Astrocyte (in vitro differentiated cells and primary cell): ENCODE measurements at regions not wholly inside any gene's neighbourhood (a gene's known extent, or its start where the extent isn't known, plus 50 kb on each side); places are given as distances from the start of the nearest gene placed in this dataset.

Source experiments
- DNase-seq: peaks from one replicate; pipeline ENCODE4 v3.0.0-alpha.2; 2010; ENCODE audit warnings: low read depth
- FAIRE-seq: peaks from 2 replicates; lab custom pipeline; 2011; peaks lifted over from hg19 to GRCh38; lab: Jason Lieb, UNC
- H2AFZ ChIP-seq: 2 replicates; pipeline ENCODE4 v1.6.0; 2012; ENCODE audit warnings: low read depth, low read length, inconsistent platforms
- H3K27ac ChIP-seq: 2 replicates; pipeline ENCODE4 v1.5.1; 2011; ENCODE audit warnings: low read depth, low read length, inconsistent platforms
- H3K27me3 ChIP-seq: 2 replicates; pipeline ENCODE4 v1.6.0; 2011; ENCODE audit warnings: low read length, inconsistent platforms; ENCODE audit not compliant: insufficient read depth
- H3K36me3 ChIP-seq: 2 replicates; pipeline ENCODE4 v1.5.1; 2011; ENCODE audit warnings: low read length, inconsistent platforms; ENCODE audit not compliant: insufficient read depth
- H3K4me1 ChIP-seq: 2 replicates; pipeline ENCODE4 v1.5.1; 2011; ENCODE audit warnings: low read length, inconsistent platforms; ENCODE audit not compliant: insufficient read depth
- H3K4me2 ChIP-seq: 2 replicates; pipeline ENCODE4 v1.6.0; 2012; ENCODE audit warnings: low read length, inconsistent platforms
- H3K4me3 ChIP-seq: 2 replicates; pipeline ENCODE4 v1.5.1; 2011; ENCODE audit warnings: low read depth, mild to moderate bottlenecking, low read length, inconsistent platforms; ENCODE audit not compliant: insufficient read depth
- H3K79me2 ChIP-seq: 2 replicates; pipeline ENCODE4 v1.6.0; 2012; ENCODE audit warnings: mild to moderate bottlenecking, low read length, inconsistent platforms; ENCODE audit not compliant: insufficient read depth
- H3K9ac ChIP-seq: 2 replicates; pipeline ENCODE4 v1.6.0; 2012; ENCODE audit warnings: mild to moderate bottlenecking, low read length, inconsistent platforms
- H3K9me3 ChIP-seq: 2 replicates; pipeline ENCODE4 v1.5.1; 2012; ENCODE audit warnings: low read depth, mild to moderate bottlenecking, low read length, inconsistent platforms; ENCODE audit not compliant: insufficient read depth
- H4K20me1 ChIP-seq: 2 replicates; pipeline ENCODE4 v1.6.0; 2012; ENCODE audit warnings: low read length, inconsistent platforms; ENCODE audit not compliant: insufficient read depth
- H3K27ac Mint-ChIP-seq: one replicate; pipeline ENCODE4 v1.8.0; 2021; ENCODE audit warnings: mild to moderate bottlenecking, mixed read lengths; ENCODE audit not compliant: unreplicated experiment
- H3K27me3 Mint-ChIP-seq: one replicate; pipeline ENCODE4 v1.8.0; 2021; ENCODE audit warnings: low read depth, mixed read lengths; ENCODE audit not compliant: unreplicated experiment
- H3K36me3 Mint-ChIP-seq: one replicate; pipeline ENCODE4 v1.8.0; 2021; ENCODE audit warnings: low read depth, mixed read lengths; ENCODE audit not compliant: unreplicated experiment
- H3K4me1 Mint-ChIP-seq: one replicate; pipeline ENCODE4 v1.8.0; 2021; ENCODE audit warnings: low read depth, mixed read lengths; ENCODE audit not compliant: unreplicated experiment
- H3K4me3 Mint-ChIP-seq: one replicate; pipeline ENCODE4 v1.8.0; 2021; ENCODE audit warnings: mild to moderate bottlenecking, moderate library complexity, mixed read lengths; ENCODE audit not compliant: unreplicated experiment
- H3K9me3 Mint-ChIP-seq: one replicate; pipeline ENCODE4 v1.8.0; 2021; ENCODE audit warnings: mild to moderate bottlenecking, mixed read lengths; ENCODE audit not compliant: unreplicated experiment
- CTCF ChIP-seq: IDR thresholded peaks from 2 replicates; pipeline ENCODE4 v1.5.1; 2011; ENCODE audit warnings: low read depth, mild to moderate bottlenecking, inconsistent platforms, low read length, moderate library complexity; ENCODE audit not compliant: insufficient read depth
- EZH2 ChIP-seq: IDR thresholded peaks from 2 replicates; pipeline ENCODE4 v1.6.1; 2012; ENCODE audit warnings: mild to moderate bottlenecking, low read length, inconsistent platforms; ENCODE audit not compliant: insufficient read depth

GRCh38 chr4:30790998-30791397 is 70.8 kb downstream of the PCDH7 start:
- Histone ChIP-seq H3K27ac (no peak overlapping the region), H2AFZ (no peak overlapping the region), H3K4me1 (no peaks in the 10 kb centered on the region), H3K9ac (no peak overlapping the region), H4K20me1 (no peaks in the 10 kb centered on the region), H3K4me3 (no peak overlapping the region), H3K9me3 (no peaks in the 10 kb centered on the region), H3K36me3 (no peaks in the 10 kb centered on the region), H3K79me2 (no peaks in the 10 kb centered on the region), H3K27me3 (no peaks in the 10 kb centered on the region), H3K4me2 (no peak overlapping the region)
- H3K27me3 Mint-ChIP-seq: no peaks in the 10 kb centered on the region
- H3K9me3 Mint-ChIP-seq: no peaks in the 10 kb centered on the region
- H3K4me3 Mint-ChIP-seq: no peak overlapping the region
- FAIRE-seq: no peak
- TF ChIP-seq CTCF (no peak), EZH2 (no peak)
- no peaks in the 10 kb centered on the region for H3K36me3 Mint-ChIP-seq
- no peak overlapping the region for H3K27ac Mint-ChIP-seq
- no peak for DNase-seq
- H3K4me1 Mint-ChIP-seq: peaks cover 12% of the 10 kb centered on the region

- no peak overlapping the region for H3K27ac ChIP-seq
- H3K9ac ChIP-seq: no peak overlapping the region
- no peaks in the 10 kb centered on the region for H3K27me3 Mint-ChIP-seq
- no peaks in the 10 kb centered on the region for H3K4me1 ChIP-seq
- H3K4me3 ChIP-seq: no peak overlapping the region
- H3K79me2 ChIP-seq: no peaks in the 10 kb centered on the region
- H3K4me2 ChIP-seq: no peak overlapping the region
- no peaks in the 10 kb centered on the region for H3K36me3 ChIP-seq
- TF ChIP-seq EZH2: no peak
- TF ChIP-seq CTCF: no peak
- H3K4me1 Mint-ChIP-seq: peaks cover 12% of the 10 kb centered on the region
- H3K4me3 Mint-ChIP-seq: no peak overlapping the region
- DNase-seq: peak; percentile 50
- H3K27ac Mint-ChIP-seq: no peak overlapping the region
- no peaks in the 10 kb centered on the region for H3K9me3 ChIP-seq
- H3K36me3 Mint-ChIP-seq: no peaks in the 10 kb centered on the region
- no peaks in the 10 kb centered on the region for H3K9me3 Mint-ChIP-seq
- FAIRE-seq: no peak
- no peaks in the 10 kb centered on the region for H4K20me1 ChIP-seq
- H2AFZ ChIP-seq: no peak overlapping the region
- no peaks in the 10 kb centered on the region for H3K27me3 ChIP-seq
Measured at GRCh38 chr4:30792601-30793000, 72.4 kb downstream of the PCDH7 start.

GRCh38 chr4:30801876-30802275 is 81.7 kb downstream of the PCDH7 start:
- TF ChIP-seq EZH2 (no peak), CTCF (no peak)
- H3K9ac ChIP-seq: no peak overlapping the region
- H3K4me2 ChIP-seq: no peak overlapping the region
- Mint-ChIP-seq H3K36me3 (no peaks in the 10 kb centered on the region), H3K4me3 (no peak overlapping the region), H3K9me3 (no peaks in the 10 kb centered on the region), H3K27ac (no peak overlapping the region), H3K4me1 (peaks cover 11% of the 10 kb centered on the region), H3K27me3 (no peaks in the 10 kb centered on the region)
- no peaks in the 10 kb centered on the region for H3K27me3 ChIP-seq
- no peaks in the 10 kb centered on the region for H3K9me3 ChIP-seq
- H3K79me2 ChIP-seq: no peaks in the 10 kb centered on the region
- FAIRE-seq (no peak), DNase-seq (peak; percentile 60)
- H4K20me1 ChIP-seq: no peaks in the 10 kb centered on the region
- peaks cover 7% of the 10 kb centered on the region for H3K4me1 ChIP-seq
- H3K4me3 ChIP-seq: no peak overlapping the region
- H3K36me3 ChIP-seq: no peaks in the 10 kb centered on the region
- H3K27ac ChIP-seq: no peak overlapping the region
- H2AFZ ChIP-seq: no peak overlapping the region
